HepG2 (cell line): ENCODE measurements at regions not wholly inside any gene's neighbourhood (a gene's known extent, or its start where the extent isn't known, plus 50 kb on each side); places are given as distances from the start of the nearest gene placed in this dataset.

Experiments
- ATAC-seq: fragments of 200-7000 bp; cut with Tn5 transposase; 3 replicates; pipeline ENCODE4 v1.9.1; 2020; ENCODE audit warnings: mild to moderate bottlenecking, moderate library complexity
- BruUV-seq: library from RNA; stranded (reverse); fragments of 400-500 nt; replicated peaks from 2 replicates; lab custom pipeline; 2021; lab: Mats Ljungman, UMichigan
- CTCF ChIA-PET: fragments of 300-600 bp; formaldehyde crosslinking; extraction: SDS; loops from one replicate; lab custom pipeline; 2021; ENCODE audit warnings: low total read pairs, inconsistent platforms, low intra/inter-chr PET ratio; lab: Yijun Ruan, JAX
- POLR2A ChIA-PET: fragments of 350-600 bp; sonication (Branson Sonifier 250); formaldehyde crosslinking; loops from one replicate; lab custom pipeline; 2020; ENCODE audit warnings: antibody characterized with exemption, inconsistent platforms; lab: Yijun Ruan, JAX
- DNase-seq: peaks from one replicate; pipeline ENCODE4 v3.0.0-alpha.2; 2015; ENCODE audit warnings: low spot score
- FAIRE-seq: peaks from 3 replicates; lab custom pipeline; 2011; peaks lifted over from hg19 to GRCh38; lab: Jason Lieb, UNC
- H2AFZ ChIP-seq: one replicate; pipeline ENCODE4 v1.6.1; 2011; ENCODE audit warnings: low read length, inconsistent platforms
- H3K27ac ChIP-seq: fragments of 300-600 bp; 3 replicates; pipeline ENCODE4 v1.8.0; 2011; ENCODE audit warnings: mixed run types, mild to moderate bottlenecking, mixed read lengths, low read length, inconsistent platforms; ENCODE audit not compliant: insufficient read depth; ENCODE audit errors: extremely low read length
- H3K27me3 ChIP-seq, 2 experiments: fragments of 200-600 bp in 1 of 2; 2 replicates in 1 of 2; 3 replicates in 1 of 2; pipeline versions ENCODE4 v1.6.0 to v1.8.0; 2011; ENCODE audit warnings: low read length in 2 of 2, mild to moderate bottlenecking in 2 of 2, moderate library complexity in 2 of 2, inconsistent platforms in 1 of 2; ENCODE audit not compliant: insufficient read depth in 2 of 2, control insufficient read depth in 1 of 2
- H3K36me3 ChIP-seq, 2 experiments: fragments of 200-600 bp in 1 of 2; replicated peaks in 1 of 2; 2 replicates in 1 of 2; 3 replicates in 1 of 2; pipeline versions ENCODE4 v1.5.1 to v1.8.0; 2011; ENCODE audit warnings: low read length in 2 of 2, inconsistent platforms in 1 of 2; ENCODE audit not compliant: insufficient read depth in 2 of 2, control insufficient read depth in 1 of 2
- H3K4me1 ChIP-seq: 2 replicates; pipeline ENCODE4 v1.5.1; 2012; ENCODE audit warnings: low read length, inconsistent platforms; ENCODE audit not compliant: insufficient read depth
- H3K4me2 ChIP-seq: 2 replicates; pipeline ENCODE4 v1.6.0; 2011; ENCODE audit warnings: low read depth, low read length, inconsistent platforms
- H3K4me3 ChIP-seq, 3 experiments: fragments of 200-600 bp in 1 of 3; sonication (generic), shearing (Covaris generic) in 1 of 3; replicated peaks in 1 of 3; 2 replicates each; pipeline ENCODE4 v1.5.1; 2011 to 2016; ENCODE audit warnings: low read length in 3 of 3, inconsistent platforms in 2 of 3, low read depth in 2 of 3, mild to moderate bottlenecking in 2 of 3, control low read depth in 1 of 3, mixed read lengths in 1 of 3; ENCODE audit not compliant: insufficient read depth in 1 of 3
- H3K79me2 ChIP-seq: one replicate; pipeline ENCODE4 v1.6.1; 2011; ENCODE audit warnings: low read length, inconsistent platforms; ENCODE audit not compliant: insufficient read depth
- H3K9ac ChIP-seq: 2 replicates; pipeline ENCODE4 v1.6.0; 2011; ENCODE audit warnings: mild to moderate bottlenecking, low read depth, low read length, inconsistent platforms; ENCODE audit not compliant: insufficient read depth
- H3K9me3 ChIP-seq: 2 replicates; pipeline ENCODE4 v1.5.1; 2012; ENCODE audit warnings: mild to moderate bottlenecking, low read length
- H4K20me1 ChIP-seq: 2 replicates; pipeline ENCODE4 v1.6.0; 2011; ENCODE audit warnings: inconsistent platforms, mild to moderate bottlenecking, low read length, moderate library complexity; ENCODE audit not compliant: insufficient read depth
- ETV5 ChIP-seq: IDR thresholded peaks from 2 replicates; pipeline ENCODE4 v1.6.1; 2018; ENCODE audit warnings: missing biosample characterization, missing genetic modification reagents, inconsistent platforms, borderline replicate concordance
- GABPB1 ChIP-seq: IDR thresholded peaks from 2 replicates; pipeline ENCODE4 v1.6.1; 2016; ENCODE audit warnings: mild to moderate bottlenecking, missing genetic modification reagents, moderate library complexity, missing compliant biosample characterization
- HNRNPK ChIP-seq: fragments of 200-400 bp; formaldehyde crosslinking; IDR thresholded peaks from 2 replicates; pipeline ENCODE4 v1.6.1; 2018; ENCODE audit warnings: low read length, low read depth, moderate library complexity, mild to moderate bottlenecking; ENCODE audit not compliant: poor library complexity, severe bottlenecking
- POLR2AphosphoS5 ChIP-seq: IDR thresholded peaks from 2 replicates; pipeline ENCODE4 v1.6.1; 2012; ENCODE audit warnings: low read depth, low read length
- RCOR2 ChIP-seq: IDR thresholded peaks from 2 replicates; pipeline ENCODE4 v1.6.1; 2016; ENCODE audit warnings: missing biosample characterization, missing genetic modification reagents
- SIN3B ChIP-seq: fragments of 150-350 bp; IDR thresholded peaks from 2 replicates; pipeline ENCODE4 v1.6.1; 2014; ENCODE audit warnings: low read length
- SMARCC2 ChIP-seq: fragments of 450-650 bp; IDR thresholded peaks from 2 replicates; pipeline ENCODE4 v1.6.1; 2017; ENCODE audit warnings: antibody characterized with exemption, mild to moderate bottlenecking
- ZNF670 ChIP-seq: sonication (generic); formaldehyde crosslinking; IDR thresholded peaks from 2 replicates; pipeline ENCODE4 v1.8.0; 2022; ENCODE audit warnings: mild to moderate bottlenecking, missing genetic modification reagents, borderline replicate concordance
- ZNF746 ChIP-seq: sonication (generic); formaldehyde crosslinking; IDR thresholded peaks from 2 replicates; pipeline ENCODE4 v1.8.0; 2022; ENCODE audit warnings: mild to moderate bottlenecking, missing genetic modification reagents
- WGBS: methylation state at CpG from one replicate; pipeline ENCODE4 v1.1.6; 2017; ENCODE audit warnings: low lambda C conversion rate; 5-methylcytosine and 5-hydroxymethylcytosine counted together
- in situ Hi-C: cut with HindIII; loops from 2 replicates; pipeline ENCODE4 v1.10.0; 2017; ENCODE audit warnings: low pct_unique_long_range_greater_than_20kb; ENCODE audit not compliant: extremely low pct_ligation_motif_present
- intact Hi-C: fragments of 100-400 bp; cut with micrococcal nuclease; formaldehyde crosslinking; loops from one replicate; pipeline ENCODE4 v1.10.0; 2022; ENCODE audit not compliant: unreplicated experiment

DNA sequence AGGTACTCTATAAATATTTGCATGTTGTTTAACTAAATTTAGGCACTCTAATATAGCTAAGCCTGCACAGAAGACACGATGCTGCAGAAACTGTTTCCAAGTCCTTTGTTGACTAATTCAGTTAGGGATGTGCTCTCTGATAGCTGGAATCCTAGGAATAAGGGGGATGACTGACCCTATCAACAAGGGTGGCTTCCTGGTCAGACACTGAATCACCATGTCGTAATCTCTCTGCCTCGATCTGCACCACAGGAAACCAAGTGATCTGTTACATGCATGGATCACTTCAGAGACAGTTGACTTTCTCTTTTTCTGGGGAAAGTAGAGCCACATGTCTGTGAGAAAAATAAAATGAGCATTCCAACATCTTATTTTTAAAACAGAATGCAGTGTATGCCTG lies 169.1 kb downstream of the GUCY2F start:
- H3K36me3 ChIP-seq: no peaks in the 10 kb centered on the region
- DNase-seq: no peak
- ChIA-PET CTCF (no interaction called here), POLR2A (no interaction called here)
- no peak for FAIRE-seq
- H3K27ac ChIP-seq: no peak overlapping the region
- in situ Hi-C loops (no loop called here), intact Hi-C loops (no loop called here)
- no peaks in the 10 kb centered on the region for H3K79me2 ChIP-seq
- no TSS peak for BruUV-seq
- H3K9me3 ChIP-seq: no peaks in the 10 kb centered on the region
- TF ChIP-seq SIN3B (no peak), ZNF746 (no peak), HNRNPK (no peak), RCOR2 (CRISPR knock-in tag) (no peak), GABPB1 (CRISPR knock-in tag) (no peak), POLR2AphosphoS5 (no peak), ETV5 (CRISPR knock-in tag) (no peak), SMARCC2 (no peak)
- no peak overlapping the region for H3K9ac ChIP-seq
- H3K27me3 ChIP-seq: no peaks in the 10 kb centered on the region
- no peak overlapping the region for H3K4me2 ChIP-seq
- H4K20me1 ChIP-seq: no peaks in the 10 kb centered on the region
- no peak for ATAC-seq
- no peak overlapping the region for H3K4me3 ChIP-seq
- WGBS: 0% methylated on average over 1 of the region's 3 CpGs
- H3K4me1 ChIP-seq: no peaks in the 10 kb centered on the region
- H2AFZ ChIP-seq: no peak overlapping the region

DNA sequence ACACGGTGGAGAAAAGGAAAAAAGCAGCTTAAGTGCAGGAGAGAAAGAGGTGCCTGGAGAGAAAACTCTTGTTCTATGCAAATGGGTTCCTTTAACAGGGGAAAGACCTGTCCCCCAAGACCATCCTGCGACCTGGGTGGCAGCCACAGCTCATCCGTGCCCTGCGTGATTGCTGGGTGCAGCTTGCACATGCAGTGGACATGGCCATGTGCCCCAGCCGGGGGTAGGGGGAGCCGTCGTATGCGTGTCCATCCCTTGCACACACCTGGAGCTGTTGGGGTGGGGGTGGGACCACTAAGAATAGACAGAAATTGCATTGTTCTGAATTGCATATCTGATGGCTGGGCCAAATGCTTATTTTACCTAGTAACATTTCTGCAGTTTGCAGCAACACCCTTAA lies 171.9 kb downstream of the GUCY2F start:
- no peak for ATAC-seq

More for the DNA sequence above, 171.9 kb downstream of the GUCY2F start:
- POLR2A ChIA-PET: no interaction called here
- Histone ChIP-seq H4K20me1 (no peaks in the 10 kb centered on the region), H3K9me3 (no peaks in the 10 kb centered on the region), H3K4me3 (no peak overlapping the region), H2AFZ (no peak overlapping the region), H3K36me3 (no peaks in the 10 kb centered on the region), H3K79me2 (no peaks in the 10 kb centered on the region), H3K4me1 (no peaks in the 10 kb centered on the region), H3K27ac (no peak overlapping the region), H3K9ac (no peak overlapping the region), H3K4me2 (no peak overlapping the region), H3K27me3 (no peaks in the 10 kb centered on the region)
- no TSS peak for BruUV-seq
- FAIRE-seq: no peak
- 0% methylated on average over 2 of the region's 8 CpGs for WGBS
- no peak for TF ChIP-seq ZNF670 (CRISPR knock-in tag)
- intact Hi-C loops (no loop called here), in situ Hi-C loops (no loop called here)
- CTCF ChIA-PET: no interaction called here
- DNase-seq: no peak
